Neutrophil (primary cell): ENCODE measurements at regions not wholly inside any gene's neighbourhood (a gene's known extent, or its start where the extent isn't known, plus 50 kb on each side); places are given as distances from the start of the nearest gene placed in this dataset.

Experiments used
- H3K27ac ChIP-seq: fragments of 200-600 bp; sonication (generic); 2 replicates; pipeline ENCODE4 v1.5.1; 2016; ENCODE audit warnings: mild to moderate bottlenecking, moderate library complexity
- H3K27me3 ChIP-seq: fragments of 200-600 bp; sonication (generic); 2 replicates; pipeline ENCODE4 v1.6.0; 2016; ENCODE audit warnings: mild to moderate bottlenecking
- H3K36me3 ChIP-seq: fragments of 200-600 bp; sonication (generic); 2 replicates; pipeline ENCODE4 v1.5.1; 2017
- H3K4me1 ChIP-seq, 2 experiments: fragments of 200-600 bp in 1 of 2; sonication (generic) in 1 of 2; 1 replicate in 1 of 2; 2 replicates in 1 of 2; pipeline versions ENCODE4 v1.5.1 to v1.6.1; 2013 to 2016; ENCODE audit warnings: low read depth in 1 of 2, low read length in 1 of 2, mild to moderate bottlenecking in 1 of 2, moderate library complexity in 1 of 2; ENCODE audit not compliant: control insufficient read depth in 1 of 2, insufficient read depth in 1 of 2
- H3K4me3 ChIP-seq, 2 experiments: fragments of 200-600 bp in 1 of 2; sonication (generic) in 1 of 2; 1 replicate in 1 of 2; 2 replicates in 1 of 2; pipeline ENCODE4 v1.5.1; 2013 to 2016; ENCODE audit warnings: low read depth in 1 of 2, low read length in 1 of 2, mild to moderate bottlenecking in 1 of 2, moderate library complexity in 1 of 2
- H3K9me3 ChIP-seq: fragments of 200-600 bp; sonication (generic); 2 replicates; pipeline ENCODE4 v1.5.1; 2016
- TF ChIP-seq, protein P1 (sequence below): fragments of 200-600 bp; sonication (generic); IDR thresholded peaks from 2 replicates; pipeline ENCODE4 v1.5.1; 2016; ENCODE audit warnings: antibody characterized with exemption

DNA sequence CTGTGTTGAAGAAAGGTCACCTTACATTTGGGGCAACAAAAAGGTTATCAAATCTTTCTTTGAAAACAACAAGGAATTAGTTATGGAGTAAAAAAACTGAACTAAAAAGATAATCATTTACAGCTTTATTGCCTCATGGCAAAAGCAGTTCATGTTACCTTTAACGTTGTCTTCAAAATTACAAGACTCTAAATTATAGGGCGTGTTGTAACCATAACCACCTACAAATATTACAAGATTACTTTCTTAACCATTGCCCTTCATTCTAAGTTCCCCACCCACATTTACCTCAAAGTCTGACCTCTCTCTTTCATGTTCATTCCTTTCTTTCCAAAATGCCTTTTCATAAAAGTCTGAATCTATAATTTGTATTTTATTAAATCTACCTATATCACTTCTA lies 74.6 kb upstream of the LRATD1 start:
- no peaks in the 10 kb centered on the region for H3K27me3 ChIP-seq
- no peaks in the 10 kb centered on the region for H3K4me1 ChIP-seq
- H3K36me3 ChIP-seq = no peaks in the 10 kb centered on the region
- H3K27ac ChIP-seq = no peak overlapping the region
- TF ChIP-seq, protein P1, sequence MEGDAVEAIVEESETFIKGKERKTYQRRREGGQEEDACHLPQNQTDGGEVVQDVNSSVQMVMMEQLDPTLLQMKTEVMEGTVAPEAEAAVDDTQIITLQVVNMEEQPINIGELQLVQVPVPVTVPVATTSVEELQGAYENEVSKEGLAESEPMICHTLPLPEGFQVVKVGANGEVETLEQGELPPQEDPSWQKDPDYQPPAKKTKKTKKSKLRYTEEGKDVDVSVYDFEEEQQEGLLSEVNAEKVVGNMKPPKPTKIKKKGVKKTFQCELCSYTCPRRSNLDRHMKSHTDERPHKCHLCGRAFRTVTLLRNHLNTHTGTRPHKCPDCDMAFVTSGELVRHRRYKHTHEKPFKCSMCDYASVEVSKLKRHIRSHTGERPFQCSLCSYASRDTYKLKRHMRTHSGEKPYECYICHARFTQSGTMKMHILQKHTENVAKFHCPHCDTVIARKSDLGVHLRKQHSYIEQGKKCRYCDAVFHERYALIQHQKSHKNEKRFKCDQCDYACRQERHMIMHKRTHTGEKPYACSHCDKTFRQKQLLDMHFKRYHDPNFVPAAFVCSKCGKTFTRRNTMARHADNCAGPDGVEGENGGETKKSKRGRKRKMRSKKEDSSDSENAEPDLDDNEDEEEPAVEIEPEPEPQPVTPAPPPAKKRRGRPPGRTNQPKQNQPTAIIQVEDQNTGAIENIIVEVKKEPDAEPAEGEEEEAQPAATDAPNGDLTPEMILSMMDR = no peak
- no peak overlapping the region for H3K4me3 ChIP-seq
- H3K9me3 ChIP-seq = no peaks in the 10 kb centered on the region

- Histone ChIP-seq H3K4me1 (no peaks in the 10 kb centered on the region), H3K4me3 (no peak overlapping the region), H3K27me3 (no peaks in the 10 kb centered on the region), H3K9me3 (no peaks in the 10 kb centered on the region), H3K27ac (no peak overlapping the region), H3K36me3 (no peaks in the 10 kb centered on the region)
- TF ChIP-seq, protein P1 = no peak
These were observed 74.1 kb upstream of the LRATD1 start for GRCh38 chr2:14558335-14558919.

DNA sequence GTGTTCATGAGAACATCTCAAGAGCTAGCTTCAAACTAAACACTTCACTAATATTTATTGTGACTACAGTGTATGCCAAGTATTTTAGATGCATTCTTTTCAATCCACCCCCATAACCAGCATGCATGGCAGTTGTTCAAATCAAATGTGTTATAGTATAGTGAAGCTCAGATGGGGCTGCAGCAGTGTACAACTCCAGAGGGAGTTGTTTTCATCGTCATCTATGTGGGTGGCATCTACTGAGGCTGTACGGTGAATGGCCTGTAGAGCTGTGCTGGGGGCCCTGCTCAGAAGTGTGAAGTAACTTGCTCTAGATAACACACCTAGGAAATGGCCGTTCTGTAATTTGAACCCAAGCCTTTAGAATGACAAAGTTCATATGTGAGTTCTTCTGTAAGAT lies 71.8 kb upstream of the LRATD1 start:
- TF ChIP-seq, protein P1 = no peak
- Histone ChIP-seq H3K4me3 (no peak overlapping the region), H3K4me1 (no peaks in the 10 kb centered on the region), H3K9me3 (no peaks in the 10 kb centered on the region), H3K36me3 (no peaks in the 10 kb centered on the region), H3K27ac (no peak overlapping the region), H3K27me3 (no peaks in the 10 kb centered on the region)

DNA sequence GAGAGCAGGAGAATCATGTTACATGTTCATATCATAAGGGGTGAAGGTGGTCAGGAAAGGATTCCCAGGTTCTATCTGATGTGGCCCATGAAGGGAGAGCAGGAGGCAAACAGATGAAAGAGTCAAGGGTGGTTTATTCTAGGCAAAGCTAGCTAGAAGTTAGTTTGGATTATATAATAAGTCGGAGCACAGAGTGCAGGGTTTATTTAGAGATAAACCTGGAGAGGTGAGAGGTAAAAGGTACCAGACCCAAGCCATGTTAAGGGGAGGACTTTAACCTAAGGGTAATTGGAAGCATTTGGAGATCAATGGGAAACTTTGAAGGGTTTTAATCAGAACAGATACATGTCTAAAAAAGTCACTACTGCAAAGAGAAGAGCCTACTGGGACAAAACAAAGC lies 69.2 kb upstream of the LRATD1 start:
- H3K9me3 ChIP-seq = no peaks in the 10 kb centered on the region
- H3K27ac ChIP-seq = no peak overlapping the region
- no peaks in the 10 kb centered on the region for H3K4me1 ChIP-seq
- no peak overlapping the region for H3K4me3 ChIP-seq
- TF ChIP-seq, protein P1 = no peak
- H3K27me3 ChIP-seq = no peaks in the 10 kb centered on the region
- no peaks in the 10 kb centered on the region for H3K36me3 ChIP-seq

DNA sequence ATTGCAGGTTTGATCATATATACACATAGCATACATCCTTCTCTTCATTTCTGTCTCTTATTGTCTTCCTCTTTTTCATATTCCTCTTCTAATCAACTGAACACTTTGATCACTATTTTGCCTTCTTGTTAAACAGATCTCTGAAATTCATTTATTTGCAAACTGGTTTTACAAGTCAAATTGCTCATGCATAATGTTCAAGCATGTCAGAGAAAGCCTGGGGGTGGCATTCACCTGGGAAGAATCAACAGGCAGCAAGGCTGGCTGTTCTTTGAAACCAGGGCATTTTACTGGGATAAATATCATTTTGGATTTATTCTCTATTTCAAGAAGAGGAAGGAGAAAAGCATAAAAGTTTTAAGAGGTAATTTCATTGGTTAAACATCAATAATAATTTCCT lies 66.9 kb upstream of the LRATD1 start:
- Histone ChIP-seq H3K27ac (no peak overlapping the region), H3K9me3 (no peaks in the 10 kb centered on the region), H3K27me3 (no peaks in the 10 kb centered on the region), H3K4me3 (no peak overlapping the region), H3K36me3 (no peaks in the 10 kb centered on the region), H3K4me1 (no peaks in the 10 kb centered on the region)
- TF ChIP-seq, protein P1 = no peak

DNA sequence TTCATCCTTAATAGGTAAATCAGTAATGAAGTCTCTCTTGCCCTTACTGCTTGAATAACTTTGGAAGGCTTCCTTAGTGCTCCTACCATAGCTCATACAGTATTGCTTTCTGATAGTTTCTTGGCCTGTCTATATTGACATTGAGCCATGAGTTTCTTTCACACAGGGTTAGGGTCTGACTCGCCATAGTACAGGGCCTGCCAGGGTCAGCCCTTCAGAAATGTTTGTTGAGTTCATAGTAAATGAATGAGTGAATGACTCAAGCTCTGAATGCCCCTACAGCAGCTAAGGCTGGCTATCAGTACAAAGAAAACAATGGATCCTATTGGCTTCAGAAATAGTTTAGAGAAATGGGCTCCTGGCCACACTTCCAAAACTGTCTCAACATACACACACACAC lies 65.0 kb upstream of the LRATD1 start:
- no peak overlapping the region for H3K27ac ChIP-seq
- H3K9me3 ChIP-seq = no peaks in the 10 kb centered on the region
- no peaks in the 10 kb centered on the region for H3K4me1 ChIP-seq
- TF ChIP-seq, protein P1 = no peak
- no peak overlapping the region for H3K4me3 ChIP-seq
- H3K36me3 ChIP-seq = no peaks in the 10 kb centered on the region
- no peaks in the 10 kb centered on the region for H3K27me3 ChIP-seq
